ENCODE measurements at regions not wholly inside any gene's neighbourhood (a gene's known extent, or its start where the extent isn't known, plus 50 kb on each side); places are given as distances from the start of the nearest gene placed in this dataset.

DNA sequence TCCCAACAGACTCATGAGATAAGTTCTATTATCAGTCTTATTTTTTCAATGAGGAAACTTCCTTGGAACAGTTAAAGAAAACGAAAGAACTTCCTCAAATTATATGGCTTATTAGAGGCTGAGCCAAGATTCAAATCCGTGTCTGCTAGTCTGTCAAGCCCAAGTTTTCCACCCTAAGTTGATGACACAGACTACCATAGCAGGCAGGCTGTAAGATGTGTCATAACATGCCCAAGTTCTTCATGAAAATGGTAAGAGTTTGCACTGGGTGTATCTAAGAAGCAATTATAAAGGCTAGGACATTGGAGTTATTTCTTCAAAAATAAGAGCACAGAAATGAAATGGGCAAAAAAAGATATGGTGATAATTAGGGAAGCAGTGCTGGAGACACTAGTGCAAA lies 634.5 kb downstream of the BRINP1 start:
- no peak for DNase-seq (ENCODE audit: low read depth in 3 of 3)

DNA sequence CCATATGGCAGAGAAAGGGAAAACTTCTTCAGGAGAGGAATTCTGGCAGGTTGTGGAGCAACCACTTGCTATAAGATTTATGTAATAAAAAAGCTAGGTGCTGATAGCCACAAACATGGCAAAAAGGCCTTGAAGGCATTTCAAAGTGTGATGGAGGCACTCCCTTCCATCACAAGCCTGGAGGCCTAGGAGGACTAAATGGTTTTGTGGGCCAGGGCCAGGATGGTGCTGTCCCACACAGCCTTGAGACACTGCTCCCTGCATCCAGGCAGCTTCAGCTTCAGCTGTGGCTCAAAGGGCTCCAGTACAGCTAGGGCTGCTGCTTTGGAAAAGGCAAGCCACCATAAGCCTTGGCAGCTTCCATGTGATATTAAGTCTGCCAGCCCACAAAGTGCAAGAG lies 632.8 kb downstream of the BRINP1 start:
- no peak for DNase-seq (ENCODE audit: low read depth in 3 of 3)

DNA sequence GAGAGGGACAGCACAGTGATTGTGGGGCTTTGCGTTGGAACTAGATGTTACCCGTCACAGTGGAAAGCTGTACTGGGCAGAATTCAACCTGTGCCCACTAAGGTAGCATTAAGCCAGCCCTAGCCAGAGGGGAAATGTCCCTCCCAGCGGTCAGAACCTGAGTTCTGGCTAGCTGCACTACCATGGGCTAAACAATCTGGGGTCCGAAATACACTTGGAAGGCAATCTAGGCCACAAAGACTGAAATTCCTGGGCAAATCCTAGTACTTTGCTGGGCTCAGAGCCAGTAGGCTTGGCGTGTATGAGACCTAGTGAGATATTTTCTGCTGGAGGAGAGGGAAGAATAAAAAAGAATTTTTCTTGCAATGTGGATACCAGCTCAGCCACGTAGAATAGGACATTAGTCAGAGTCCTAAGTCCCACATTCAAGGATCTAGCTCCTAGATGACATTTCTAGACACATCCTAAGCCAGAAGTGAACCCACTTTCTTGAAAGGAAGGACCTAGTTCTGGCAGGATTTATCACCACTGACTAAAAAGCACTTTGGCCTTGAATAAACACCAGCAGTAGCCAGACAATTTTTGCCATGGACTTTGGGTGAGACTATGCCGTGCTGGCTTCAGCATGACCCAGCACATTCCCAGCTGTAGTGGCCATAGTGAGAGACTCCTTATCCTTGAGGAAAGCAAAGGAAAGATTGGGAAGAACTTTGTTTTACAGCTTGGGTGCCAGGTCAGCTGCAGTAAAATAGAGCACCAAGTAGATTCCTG lies 618.0 kb downstream of the BRINP1 start:
- DNase-seq (ENCODE audit: low read depth in 3 of 3), result no peak

DNA sequence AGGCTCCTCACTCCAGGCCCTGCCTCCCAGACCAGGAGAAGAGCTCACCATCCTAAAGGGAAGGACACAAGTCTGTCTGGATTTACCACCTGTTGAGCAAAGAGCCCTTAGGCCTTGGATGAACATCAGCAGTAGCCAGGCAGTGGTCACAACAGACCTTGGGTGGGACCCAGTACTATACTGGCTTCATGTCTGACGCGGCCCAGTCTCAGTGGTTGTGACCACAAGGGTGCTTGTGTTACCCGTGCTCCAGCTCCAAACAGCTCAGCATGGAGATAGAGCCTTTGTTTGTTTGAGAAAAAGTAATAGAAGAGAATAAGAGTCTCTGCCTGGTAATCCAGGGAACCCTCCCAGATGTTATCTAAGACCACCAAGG lies 617.4 kb downstream of the BRINP1 start:
- no peak for DNase-seq (ENCODE audit: low read depth in 3 of 3)

DNA sequence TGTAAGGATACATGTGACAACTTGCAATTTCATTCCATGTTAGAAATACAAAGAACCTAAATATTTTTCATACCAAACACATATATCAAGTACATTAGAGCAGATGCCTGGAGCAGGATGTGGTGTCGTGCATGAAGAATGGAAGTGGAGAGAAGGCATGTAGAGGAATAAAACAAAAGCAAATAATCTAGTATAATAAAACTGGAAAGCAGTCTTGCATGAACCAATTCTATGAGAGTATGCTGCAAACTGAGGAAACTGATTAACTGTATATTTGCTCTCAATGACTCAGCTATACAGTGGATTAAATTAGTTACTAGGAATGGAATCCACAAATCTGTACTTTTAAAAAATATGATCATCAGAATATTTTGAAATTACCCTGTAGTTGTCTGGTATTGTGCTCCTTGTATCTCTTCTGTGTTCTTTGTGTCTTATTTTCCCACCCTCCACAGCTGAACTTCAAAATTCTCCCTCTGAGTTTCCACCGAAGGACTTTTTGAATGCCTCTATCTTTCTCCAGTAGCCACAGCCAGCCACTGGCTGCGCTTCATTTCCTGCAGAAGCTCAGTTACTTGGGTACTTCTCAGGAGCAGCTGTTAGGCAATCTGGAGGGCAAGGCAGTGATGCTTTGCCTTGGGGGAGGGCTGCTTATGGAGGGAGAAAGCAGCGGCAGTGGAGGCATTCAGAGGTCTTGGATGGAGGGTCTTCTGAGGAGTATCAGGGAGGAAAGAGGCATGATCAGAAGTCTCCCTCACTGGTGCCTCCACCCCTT lies 608.0 kb downstream of the BRINP1 start:
- no peak for DNase-seq (ENCODE audit: low read depth in 3 of 3)

DNA sequence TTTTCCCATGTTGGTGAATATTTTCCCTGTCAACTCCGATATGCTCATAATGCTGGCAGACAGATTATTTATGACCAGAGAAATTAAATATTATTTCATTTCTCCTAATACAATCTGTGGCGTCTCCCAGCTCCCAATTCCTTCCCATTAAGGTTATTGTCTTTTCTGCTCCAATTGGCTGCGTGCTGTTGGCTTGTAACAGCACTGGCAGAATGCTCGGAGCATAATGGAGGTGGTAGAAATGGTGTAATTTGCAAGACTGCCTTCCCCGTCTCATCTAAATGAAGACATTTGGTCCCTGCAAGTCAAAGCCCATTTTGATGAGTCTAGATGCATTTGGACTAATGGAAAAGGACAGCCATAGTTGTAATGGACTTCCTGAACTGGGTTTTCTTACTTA lies 601.7 kb downstream of the BRINP1 start:
- DNase-seq (ENCODE audit: low read depth in 3 of 3), result no peak

DNA sequence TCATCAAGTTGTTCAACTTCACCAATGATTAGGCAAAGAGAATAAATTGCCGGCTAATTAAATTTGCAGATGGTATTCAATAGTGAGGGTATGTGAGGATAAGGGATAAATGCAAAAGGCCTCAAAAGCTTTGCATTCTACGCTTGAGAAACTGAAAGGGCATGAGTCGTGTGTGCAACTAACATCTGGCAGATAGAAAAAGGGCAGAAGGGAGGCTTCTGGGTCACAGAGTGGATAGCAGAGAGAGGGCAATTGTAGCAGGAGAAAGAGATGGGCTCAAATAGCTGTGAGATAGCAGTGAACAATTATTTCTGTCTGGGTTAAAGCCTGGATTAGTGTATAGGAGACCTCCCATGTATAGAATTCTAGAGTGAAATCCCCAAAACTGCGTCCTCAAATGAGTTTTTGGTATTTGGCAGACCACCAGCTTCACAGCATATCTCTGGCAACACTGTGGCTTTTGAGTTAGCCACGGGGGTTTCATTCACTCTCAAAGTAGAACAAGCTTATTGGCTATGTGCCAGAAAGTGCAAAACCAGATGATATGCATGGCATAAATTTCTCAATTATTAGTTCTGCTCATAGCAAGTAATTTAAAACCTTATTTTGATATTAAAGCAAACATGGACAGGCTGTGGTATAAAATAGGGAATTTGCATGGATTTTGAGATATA lies 586.3 kb downstream of the BRINP1 start:
- no peak for DNase-seq (ENCODE audit: low read depth in 3 of 3)

DNA sequence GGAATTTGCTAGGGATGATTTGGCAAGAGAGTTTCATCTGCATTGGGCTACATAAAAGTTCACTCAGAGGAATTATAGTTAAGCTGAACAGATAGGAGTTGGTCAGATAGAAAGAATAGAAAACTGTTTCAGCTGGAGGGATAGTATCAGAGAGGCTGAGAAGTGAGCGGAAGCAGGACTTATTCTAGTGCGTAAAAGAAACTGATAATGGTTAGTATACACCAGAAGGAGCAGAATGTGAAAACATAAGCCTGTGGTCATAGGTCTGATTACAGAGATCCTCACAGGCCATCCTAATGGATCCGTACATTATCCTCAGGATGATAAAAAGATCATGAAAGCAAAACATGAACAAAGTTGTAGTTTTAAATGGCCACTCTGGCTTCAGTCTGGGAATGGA lies 585.2 kb downstream of the BRINP1 start:
- no peak for DNase-seq (ENCODE audit: low read depth in 3 of 3)

DNA sequence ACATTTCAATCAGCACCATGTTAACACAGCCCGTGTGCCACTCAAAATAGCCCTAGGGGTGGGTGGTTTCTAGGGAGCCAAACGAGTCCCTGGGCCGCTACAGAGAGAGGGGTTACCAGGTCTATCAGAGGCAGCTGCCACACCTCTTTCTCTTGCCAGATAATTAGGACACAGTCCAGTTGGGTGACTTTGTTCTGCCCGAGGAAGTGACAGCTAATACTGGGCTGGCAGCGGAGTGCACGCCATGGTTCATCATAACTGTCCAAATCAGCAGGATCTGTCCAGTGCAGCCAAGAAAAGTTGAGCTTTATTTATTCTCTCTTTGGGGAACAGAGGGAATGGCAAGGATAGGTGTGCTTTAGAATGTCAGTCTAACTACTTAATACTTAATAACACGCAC lies 583.8 kb downstream of the BRINP1 start:
- no peak for DNase-seq (ENCODE audit: low read depth in 3 of 3)

DNA sequence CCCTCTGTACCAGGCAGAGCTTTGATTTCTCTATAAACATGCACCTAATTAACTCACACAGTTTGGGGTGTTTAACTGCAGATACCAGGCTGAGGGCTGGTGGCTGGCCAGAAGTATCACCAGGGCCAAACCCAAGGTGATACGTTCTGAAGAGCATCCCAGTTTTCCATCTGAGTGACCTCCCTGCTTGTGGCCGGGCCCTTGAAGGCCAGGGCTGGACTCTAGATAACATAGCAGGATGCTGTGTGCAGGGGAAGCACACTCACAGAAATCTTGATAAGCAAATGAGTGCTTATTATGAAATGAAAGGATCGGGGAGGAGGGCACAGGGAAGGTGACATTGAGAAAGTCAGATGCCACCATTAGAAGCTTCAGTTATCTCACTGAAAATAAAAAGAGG lies 582.4 kb downstream of the BRINP1 start:
- no peak for DNase-seq (ENCODE audit: low read depth in 3 of 3)

DNA sequence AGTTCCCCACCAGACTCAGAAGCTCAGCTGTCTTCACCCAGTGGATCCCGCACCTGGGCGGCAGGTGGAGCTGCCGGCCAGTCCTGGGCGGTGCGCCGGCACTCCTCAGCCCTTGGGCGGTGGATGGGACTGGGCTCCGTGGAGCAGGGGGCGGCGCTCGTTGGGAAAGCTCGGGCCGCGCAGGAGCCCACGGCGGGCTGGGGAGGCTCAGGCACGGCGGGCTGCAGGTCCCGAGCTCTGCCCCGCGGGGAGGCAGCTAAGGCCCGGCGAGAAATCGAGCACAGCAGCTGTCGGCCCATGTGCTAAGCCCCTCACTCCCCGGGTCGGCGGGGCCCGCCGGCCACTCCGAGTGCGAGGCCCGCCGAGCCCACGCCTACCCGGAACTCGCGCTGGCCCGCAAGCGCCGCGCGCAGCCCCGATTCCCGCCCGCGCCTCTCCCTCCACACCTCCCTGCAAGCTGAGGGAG lies 560.0 kb downstream of the BRINP1 start:
- DNase-seq (ENCODE audit: low read depth in 3 of 3), result no peak

DNA sequence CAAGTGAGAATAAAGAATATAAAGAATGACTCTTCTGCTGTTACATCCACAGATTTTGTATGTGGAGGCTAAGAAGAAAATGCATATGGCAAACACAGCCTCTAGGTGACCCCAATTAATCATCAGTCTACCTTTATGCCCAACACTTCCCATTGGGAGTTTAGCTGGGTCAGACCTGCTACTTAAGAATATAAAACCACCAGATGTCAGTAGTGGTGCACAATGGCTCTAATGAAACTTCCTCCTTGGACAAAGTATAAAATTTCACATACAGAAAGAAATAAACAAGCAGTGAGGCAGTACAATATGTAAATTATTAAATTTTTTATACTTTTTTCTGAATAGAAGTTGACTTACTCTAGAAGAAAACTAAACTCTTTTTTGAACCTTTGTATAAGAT lies 539.9 kb downstream of the BRINP1 start:
- no peak for DNase-seq (ENCODE audit: low read depth in 3 of 3)

DNA sequence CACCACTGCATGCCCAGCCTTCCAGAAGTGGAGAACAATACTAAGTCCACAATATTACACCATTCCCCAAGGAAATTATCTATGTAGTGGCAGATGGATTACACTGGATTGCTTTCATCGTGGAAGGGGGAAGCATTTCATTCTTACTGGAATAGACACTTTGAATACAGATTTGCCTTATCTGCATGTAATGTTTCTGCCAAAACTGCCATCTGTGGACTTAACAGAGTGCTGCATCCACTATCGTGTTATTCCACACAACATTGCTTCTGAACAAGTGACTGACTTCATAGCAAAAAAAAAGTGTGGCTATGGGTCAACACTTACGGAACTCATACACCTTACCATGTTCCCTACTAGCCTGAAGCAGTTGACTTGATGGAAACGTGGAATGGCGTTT lies 536.9 kb downstream of the BRINP1 start:
- no peak for DNase-seq (ENCODE audit: low read depth in 3 of 3)

DNA sequence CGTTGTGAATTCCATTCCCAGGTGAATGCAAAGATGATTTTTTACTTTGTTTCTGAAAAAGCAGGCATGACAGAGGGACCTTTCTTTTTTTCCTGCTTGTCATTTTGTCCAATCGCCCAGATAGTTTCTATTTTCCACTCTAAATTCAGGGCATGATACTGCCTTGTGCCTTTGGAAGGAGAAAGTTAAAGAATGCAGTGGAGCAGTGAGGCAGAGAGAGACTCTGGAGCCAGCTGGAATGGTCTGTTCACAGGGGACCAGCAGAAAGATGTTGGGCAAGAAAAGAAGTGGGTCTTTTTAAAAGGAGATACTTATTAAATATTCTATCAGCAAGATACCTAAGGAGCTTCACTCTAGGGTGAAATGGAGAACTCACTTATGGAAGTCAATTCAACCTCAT lies 532.3 kb downstream of the BRINP1 start:
- DNase-seq (ENCODE audit: low read depth in 3 of 3), result no peak

DNA sequence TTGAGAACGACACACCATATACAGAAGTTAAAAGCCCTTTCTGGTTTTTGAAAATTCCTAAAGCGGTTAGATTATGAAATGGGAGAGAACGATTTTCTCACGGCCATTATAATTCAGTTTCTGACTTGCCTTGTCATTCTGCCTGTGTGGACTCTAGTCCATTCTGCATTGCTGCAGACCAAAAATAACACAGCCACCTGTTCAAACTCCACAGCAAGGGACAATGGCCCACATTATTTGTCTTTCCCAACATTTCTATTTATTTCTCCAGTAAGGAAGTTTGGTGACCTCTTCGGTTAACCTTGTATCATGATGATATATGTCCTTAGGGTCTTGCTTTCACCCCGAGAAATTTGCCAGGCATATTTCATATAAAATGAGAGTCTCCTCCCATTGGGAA lies 497.7 kb downstream of the BRINP1 start:
- no peak for DNase-seq (ENCODE audit: low read depth in 3 of 3)

DNA sequence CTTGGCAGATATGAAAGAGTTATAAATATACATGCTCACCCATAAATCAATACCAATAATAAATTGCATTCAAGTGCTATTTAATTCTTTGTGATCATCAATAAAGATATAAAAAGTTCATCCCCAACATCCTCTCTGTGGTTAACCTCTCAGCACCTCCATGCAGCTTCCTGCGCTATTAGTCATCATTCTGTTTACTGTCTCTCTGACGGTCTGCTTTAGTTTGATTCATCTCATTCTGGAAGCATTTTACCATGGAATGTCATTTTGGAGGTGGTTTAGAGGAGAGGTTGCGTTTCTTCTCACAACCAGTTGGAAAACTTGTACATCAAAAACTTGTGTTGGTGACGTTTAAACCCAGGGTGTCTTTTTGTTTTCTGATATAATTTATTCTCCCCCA lies 486.6 kb downstream of the BRINP1 start:
- DNase-seq (ENCODE audit: low read depth in 3 of 3), result no peak

DNA sequence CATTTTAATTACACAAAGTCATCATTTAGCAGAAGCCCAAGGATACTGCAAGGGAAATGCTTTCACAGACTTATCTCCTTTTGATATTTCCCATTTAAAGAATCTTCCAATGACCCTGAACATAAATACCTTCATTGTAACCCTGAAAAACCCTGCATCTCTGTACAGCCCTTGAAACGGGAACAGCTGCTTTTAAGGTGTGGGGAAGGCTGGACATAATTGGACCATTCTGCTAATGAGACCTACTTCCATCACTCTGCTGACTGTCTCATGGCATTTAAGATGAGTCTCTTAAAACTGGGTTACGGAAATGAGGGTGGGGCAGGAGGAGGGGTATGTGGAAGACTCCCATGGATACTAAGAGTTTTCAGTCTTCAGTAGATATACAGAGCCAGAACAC lies 485.8 kb downstream of the BRINP1 start:
- DNase-seq (ENCODE audit: low read depth in 3 of 3), result no peak

DNA sequence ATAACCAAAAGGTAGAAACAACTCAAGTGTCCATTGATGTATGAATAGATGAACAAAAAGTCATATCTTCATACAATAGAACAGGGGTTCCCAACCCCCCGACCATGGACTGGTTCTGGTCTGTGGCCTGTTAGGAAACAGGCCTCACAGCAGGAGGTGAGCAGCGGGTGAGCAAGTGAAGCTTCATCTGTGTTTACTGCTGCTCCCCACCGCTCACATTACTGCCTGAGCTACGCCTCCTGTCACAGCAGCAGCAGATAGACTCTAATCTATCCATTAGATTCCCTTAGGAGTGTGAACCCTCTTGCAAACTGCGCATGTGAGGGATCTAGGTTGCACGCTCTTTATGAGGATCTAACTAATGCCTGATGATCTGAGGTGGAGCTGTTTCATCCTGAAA lies 478.0 kb downstream of the BRINP1 start:
- DNase-seq (ENCODE audit: low read depth in 3 of 3), result no peak

DNA sequence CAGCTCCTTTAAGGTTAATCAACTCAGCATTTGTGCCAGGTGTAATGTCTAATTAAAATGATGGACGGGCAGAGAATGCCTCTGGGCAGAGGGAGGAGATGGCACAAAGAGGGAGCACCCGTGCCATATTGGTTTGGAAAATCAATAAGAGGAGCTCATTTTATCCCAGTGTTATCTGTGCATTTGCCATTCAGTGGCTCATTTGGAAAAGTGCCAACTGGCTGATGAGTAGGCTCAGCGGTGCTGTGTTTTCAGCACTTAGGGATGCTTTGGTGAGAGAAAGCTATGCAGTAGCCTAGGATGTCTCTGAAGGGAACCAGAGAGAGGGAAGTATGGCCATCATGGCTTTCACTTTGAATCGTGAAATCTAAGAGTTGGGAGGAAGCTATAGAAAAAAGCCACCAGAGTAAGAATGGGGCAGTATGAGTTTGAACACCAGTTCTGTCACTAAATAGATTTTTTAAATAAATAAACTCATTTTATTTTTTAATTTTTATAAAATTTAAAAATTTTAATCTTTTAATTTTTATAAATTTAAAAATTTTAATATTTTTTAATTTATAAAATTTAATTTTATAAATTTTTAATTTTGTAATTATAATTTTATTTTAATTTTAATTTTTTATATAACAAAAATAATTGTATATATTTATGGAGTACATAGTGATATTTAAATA lies 472.8 kb downstream of the BRINP1 start:
- no peak for DNase-seq (ENCODE audit: low read depth in 3 of 3)

DNA sequence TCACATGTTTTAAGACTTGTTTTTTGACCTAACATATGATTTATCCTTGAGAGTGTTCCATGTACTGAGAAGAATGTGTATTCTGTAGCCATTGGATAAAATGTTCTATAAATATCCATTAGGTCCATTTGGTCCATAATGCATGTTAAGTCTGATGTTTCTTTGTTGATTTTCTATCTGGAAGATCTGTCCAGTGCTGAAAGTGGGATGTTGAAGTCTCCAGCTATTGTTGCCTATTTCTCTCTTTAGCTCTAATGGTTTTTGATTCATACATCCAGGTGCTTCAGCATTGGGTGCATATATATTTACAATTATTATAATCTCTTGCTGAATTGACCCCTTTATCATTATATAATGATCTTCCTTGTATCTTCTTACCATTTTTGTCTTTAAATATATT lies 451.1 kb downstream of the BRINP1 start:
- DNase-seq (ENCODE audit: low read depth in 3 of 3), result no peak

DNA sequence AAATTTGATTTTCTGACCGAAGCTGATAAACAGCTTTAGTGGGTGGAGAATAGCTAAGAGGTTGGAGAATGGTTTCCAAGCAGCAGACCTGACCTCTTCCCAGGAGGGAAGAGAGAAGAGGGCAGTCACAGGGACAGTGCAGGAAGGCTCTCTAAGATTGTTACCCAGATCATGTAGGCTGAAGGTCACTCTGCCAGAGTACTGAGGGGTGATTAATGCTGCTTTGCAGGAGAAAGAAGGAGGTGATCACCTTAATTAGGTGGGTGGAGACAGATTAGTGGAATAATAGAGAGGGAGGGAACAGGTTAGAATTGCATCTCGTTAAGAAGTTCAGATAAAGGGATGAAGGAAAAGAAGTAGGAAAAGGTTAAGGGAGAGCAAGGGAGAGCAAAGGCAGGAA lies 440.5 kb downstream of the BRINP1 start:
- no peak for DNase-seq (ENCODE audit: low read depth in 3 of 3)

DNA sequence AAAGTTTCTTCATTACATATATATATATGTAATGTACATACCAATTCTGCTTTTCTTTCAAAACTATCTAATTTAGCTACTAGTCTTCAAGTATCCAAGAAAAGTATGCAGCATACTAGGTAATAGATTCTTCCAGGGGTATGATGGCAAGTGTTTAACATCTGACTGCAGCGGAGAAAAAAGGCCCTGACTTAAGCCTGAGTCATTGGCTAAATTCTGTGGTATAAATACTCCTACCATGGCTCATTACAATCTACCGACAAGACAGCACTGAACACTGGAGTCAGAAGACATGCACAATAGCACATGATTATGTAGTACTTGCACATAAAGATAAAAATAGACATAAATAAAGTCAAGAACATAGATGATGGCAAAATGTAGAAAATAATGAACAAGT lies 439.9 kb downstream of the BRINP1 start:
- DNase-seq (ENCODE audit: low read depth in 3 of 3), result no peak
